Stimulated activated CD4-positive, alpha-beta T cell treated with anti-CD3 and anti-CD28 coated beads, Interleukin-15, amount 100 ng/mL, for 24 hours (primary cell): ENCODE measurements at regions not wholly inside any gene's neighbourhood (a gene's known extent, or its start where the extent isn't known, plus 50 kb on each side); places are given as distances from the start of the nearest gene placed in this dataset.

Experiments
- DNase-seq: peaks from one replicate; pipeline ENCODE4 v3.0.0-alpha.2; 2020

GRCh38 chr2:71860381-71860926 lies 287.2 kb downstream of the CYP26B1 start:
- DNase-seq = no peak

- DNase-seq = no peak
Measured at GRCh38 chr2:71859211-71859847, 288.3 kb downstream of the CYP26B1 start.

- no peak for DNase-seq
Measured at GRCh38 chr2:71858071-71858470, 289.6 kb downstream of the CYP26B1 start.

DNA sequence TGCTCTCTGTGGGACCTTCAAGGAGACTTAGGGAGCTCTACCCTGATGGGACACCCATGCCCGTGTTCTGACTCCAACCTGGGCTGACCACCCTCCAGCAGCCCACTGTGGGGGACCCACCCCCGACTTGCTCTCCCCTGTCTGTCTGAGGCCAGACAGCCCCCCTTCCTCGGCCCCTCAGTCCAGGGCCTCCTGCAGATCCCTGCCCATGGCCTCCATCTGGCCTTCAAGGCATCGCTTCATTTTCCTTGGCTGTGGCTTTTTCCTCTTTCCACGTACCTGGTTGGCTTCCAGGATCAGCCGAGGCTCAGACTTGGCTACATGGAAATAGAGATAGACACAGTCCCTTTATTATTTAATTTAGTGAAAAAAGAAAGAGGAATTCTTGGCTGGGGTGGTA lies 290.0 kb downstream of the CYP26B1 start:
- DNase-seq = no peak

- DNase-seq = peak; percentile 5
Measured at GRCh38 chr2:71856773-71857525, 290.7 kb downstream of the CYP26B1 start.

- DNase-seq = no peak
Measured at GRCh38 chr2:71853858-71854257, 293.8 kb downstream of the CYP26B1 start.

- DNase-seq = no peak
Measured at GRCh38 chr2:71852141-71852711, 295.4 kb downstream of the CYP26B1 start.

DNA sequence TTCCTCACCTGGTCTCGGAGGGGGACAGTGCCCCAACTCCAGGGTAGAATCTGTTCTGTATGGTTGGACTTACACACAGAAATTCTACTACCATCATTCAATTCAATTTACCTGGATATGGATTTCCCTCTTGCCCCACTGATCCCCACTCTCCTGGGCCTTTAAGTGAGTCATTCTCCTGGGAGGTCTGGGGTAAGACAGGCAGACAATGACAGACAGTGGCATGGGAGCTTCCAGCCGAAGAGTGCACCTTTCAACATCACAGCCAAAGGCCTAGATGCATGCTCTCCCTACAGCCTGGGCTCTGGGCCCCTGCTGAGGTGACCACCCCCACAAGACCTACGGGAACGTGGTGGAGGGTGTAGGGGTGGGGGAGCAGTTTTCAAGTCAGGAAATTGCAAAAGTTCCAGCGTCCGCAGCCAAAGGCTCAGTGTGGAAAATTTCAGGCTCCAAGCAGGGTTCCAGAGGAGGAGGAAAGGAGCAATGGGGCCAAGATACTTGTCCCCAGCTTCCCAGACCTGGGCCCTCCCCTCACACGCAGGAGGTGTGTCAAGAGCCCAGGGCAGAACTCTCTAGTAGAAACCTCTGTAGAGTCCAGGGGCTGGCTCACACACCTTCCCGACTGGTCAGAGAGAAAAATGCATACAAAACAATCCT lies 296.4 kb downstream of the CYP26B1 start:
- no peak for DNase-seq

DNA sequence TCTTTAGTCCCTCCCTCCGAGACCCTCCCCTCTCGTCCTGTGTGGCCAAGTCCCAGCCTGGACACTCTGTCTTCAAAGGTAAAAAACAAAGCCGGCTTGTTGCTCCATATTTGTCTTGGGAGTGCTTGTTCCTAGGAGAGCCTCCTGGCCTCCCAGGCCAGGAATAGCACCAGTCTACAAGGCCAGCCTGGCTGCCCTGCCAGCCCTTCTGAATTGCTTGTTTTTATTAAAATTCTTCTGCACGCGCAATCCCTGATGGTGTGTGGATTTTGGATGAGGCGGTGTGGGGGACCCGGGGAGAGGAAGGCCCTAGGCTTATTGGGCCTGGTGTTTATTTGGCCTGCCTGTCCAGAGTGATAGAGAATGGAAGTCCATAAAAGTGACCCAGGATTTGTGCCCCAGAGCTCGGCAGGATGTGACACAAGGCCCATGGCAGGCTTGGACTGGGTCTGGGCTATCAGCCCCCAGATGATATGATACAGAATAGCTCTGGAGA lies 297.3 kb downstream of the CYP26B1 start:
- DNase-seq = no peak

DNA sequence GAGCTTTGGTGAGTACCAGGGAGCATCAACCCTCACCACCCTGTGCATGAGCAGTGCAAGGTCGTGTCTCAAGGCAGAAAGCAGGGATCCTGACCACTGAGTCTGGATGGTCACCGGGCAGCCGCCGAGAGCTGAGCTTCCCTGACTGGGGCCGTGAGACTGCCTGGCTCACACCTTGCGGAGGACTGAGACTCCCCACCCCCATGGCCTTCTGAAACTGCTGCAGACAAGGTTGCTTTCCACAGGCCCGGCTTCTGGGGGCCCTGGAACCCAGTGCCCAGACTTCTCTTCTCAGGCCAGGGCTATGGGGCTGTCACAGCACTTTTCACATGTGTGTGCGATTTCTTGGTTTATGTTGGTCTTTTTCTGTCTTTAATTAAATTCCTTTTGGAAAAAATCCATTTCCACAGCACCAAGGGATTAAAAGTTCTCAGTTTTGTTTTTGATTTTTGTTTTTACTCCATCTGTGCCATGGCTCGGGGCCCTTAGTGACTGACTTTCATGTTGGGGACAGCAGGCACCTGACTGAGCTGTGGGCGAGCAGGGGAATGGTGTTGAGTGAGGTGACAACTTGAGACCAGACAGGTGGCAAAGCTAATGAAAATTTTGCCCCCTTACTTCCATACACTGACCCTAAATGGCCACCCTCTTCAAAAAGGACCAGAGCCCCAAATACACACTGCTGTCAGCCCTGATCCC lies 297.9 kb downstream of the CYP26B1 start:
- no peak for DNase-seq

DNA sequence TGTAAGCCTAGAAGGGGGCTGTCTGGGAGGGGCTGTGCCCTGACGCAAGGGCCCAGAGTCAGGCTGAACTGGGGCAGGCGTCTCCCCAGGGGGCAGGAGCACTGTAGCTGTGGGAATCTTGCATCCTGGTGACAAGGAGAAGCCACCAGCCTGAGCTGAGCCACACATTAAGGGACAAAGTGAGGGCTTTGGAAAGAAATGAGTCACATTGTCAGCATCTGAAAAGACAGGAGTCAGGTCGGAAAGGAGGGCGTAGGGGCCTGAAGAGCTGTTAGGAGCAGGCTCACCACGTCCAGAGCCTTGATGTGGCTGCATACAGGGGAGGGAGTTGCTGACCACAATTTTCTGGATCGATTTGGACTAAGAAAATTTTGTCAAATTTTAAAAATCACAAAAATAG lies 298.6 kb downstream of the CYP26B1 start:
- no peak for DNase-seq

GRCh38 chr2:71846669-71847291 lies 300.9 kb downstream of the CYP26B1 start:
- DNase-seq = no peak

GRCh38 chr2:71846072-71846471 lies 301.6 kb downstream of the CYP26B1 start:
- DNase-seq = no peak

GRCh38 chr2:71844967-71845366 lies 302.7 kb downstream of the CYP26B1 start:
- no peak for DNase-seq

DNA sequence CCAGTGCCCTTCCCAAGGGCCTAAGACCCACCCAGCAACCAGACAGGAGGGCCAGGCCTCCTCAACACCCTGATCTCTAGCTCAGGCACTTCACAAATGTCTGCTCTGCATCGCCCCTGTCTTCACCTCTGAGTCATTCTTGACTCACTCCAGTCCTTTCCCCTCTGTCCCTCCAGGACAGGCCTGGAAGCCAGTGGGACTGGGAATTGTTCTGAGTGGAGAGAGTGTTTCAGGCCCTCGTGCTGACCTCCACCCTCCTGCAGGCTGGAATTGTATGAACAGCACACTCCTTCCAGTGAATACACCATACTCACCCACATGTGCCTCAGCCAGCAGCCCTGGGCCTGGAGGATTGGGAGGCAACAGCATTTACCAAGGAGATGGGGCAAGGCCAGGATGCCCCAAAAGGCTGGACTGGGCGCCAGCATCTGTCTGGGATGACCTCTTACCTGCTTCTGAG lies 304.2 kb downstream of the CYP26B1 start:
- no peak for DNase-seq

DNA sequence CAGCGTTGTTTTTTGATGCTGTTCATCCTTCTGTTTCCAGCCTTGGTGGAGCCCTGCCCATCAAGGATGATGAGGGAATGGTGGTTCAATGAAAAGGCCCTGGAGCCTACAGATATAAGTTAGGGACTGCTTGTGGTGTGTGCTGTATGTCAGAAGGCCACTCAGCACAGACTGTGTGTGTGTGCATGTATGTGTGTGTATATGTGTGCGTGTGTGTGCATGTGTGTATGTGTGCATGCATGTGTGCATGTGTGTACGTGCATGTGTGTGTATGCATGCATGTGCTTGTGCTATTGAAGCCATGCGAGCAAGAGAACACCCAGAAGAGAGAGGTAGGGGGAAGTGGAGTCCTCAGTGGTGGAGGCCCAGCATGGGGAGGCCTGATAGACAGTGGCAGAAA lies 304.9 kb downstream of the CYP26B1 start:
- no peak for DNase-seq

GRCh38 chr2:71839826-71840225 lies 307.8 kb downstream of the CYP26B1 start:
- DNase-seq = no peak

GRCh38 chr2:71834796-71835195 lies 312.9 kb downstream of the CYP26B1 start:
- DNase-seq = no peak

- DNase-seq = no peak
Measured at GRCh38 chr2:71833855-71834560, 313.7 kb downstream of the CYP26B1 start.

DNA sequence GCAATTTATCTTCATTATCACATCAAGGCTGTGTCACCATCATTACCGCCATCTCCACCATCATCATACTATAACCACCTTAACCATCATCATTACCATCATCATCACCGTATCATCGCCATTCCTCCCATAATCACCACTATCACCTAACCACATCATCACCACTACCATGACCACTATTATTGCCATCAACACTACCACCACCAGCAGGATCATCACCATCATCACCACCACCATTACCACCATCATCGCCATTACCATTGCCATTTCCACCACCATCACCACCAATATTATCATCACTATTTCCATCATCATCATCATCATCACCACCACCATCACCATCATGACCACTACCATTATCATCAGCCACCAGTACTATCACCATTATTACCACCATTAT lies 314.4 kb downstream of the CYP26B1 start:
- no peak for DNase-seq

DNA sequence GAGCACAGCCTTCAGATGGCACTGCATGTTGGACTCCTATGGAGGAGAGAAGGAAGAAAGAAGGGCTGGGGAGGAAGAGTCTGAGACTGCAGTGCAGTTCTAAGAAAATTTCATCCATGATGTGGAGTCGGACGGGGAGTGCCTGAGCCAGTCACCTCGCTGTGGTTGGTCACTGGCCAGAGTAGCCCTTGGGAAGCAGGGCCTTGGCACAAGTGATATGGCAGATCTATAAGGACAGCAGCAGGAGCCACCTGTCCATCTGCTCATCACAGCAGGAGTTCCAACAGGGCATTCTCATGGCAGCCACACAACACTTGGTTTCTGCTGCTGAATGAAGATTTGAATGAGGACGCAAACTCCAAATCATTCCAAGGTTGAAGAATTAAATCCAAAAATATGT lies 314.8 kb downstream of the CYP26B1 start:
- no peak for DNase-seq
